Superior temporal gyrus (tissue), 1 donor: ENCODE measurements at regions not wholly inside any gene's neighbourhood (a gene's known extent, or its start where the extent isn't known, plus 50 kb on each side); places are given as distances from the start of the nearest gene placed in this dataset.
"Not testable (repeated sequence)": the region's sequence is repeated elsewhere in the genome, so short reads cannot be mapped to it uniquely, and the experiment has no call there.

Experiments
- DNase-seq: peaks from one replicate; pipeline ENCODE4 v3.0.0-alpha.2; 2016; ENCODE audit errors: extremely low spot score

DNA sequence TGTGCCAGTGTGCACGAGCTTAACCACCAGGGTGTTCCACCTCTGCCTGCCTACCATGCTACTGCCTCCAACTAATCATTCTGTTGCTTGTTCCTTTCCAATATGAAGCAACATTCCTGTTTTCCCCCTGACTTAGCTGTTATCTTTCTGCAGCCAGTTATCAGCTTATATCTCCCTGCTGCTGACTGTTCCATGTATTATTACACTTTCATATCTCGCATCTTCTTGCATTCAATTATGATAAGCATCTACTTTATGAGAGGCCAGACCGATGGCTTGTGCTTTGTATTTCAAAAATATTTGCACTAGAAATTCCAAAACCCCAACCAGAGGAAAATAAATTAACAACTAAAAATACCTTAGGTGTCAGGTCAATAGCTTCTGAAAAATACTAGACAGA lies 394.0 kb upstream of the BRINP1 start:
- no peak for DNase-seq

DNA sequence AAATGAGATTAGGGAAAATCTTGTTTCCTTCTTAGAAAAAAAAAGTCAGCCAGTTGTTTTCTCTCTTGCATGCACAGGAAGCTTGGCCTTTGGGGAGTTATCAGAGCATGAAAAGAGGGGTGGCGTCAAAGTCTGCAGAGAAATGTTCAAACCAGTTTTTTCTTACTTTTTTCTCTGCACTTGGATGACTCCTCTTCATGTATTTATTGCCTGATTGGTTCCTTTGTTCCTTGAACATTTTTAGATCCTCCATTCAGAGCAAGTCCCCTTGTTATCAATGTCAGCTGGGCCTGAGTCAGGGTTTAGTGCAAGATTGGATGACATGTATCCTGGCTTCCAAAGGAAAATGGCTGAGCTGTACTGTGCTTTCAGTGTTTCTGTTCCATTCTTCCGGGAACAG lies 392.6 kb upstream of the BRINP1 start:
- DNase-seq = no peak

DNA sequence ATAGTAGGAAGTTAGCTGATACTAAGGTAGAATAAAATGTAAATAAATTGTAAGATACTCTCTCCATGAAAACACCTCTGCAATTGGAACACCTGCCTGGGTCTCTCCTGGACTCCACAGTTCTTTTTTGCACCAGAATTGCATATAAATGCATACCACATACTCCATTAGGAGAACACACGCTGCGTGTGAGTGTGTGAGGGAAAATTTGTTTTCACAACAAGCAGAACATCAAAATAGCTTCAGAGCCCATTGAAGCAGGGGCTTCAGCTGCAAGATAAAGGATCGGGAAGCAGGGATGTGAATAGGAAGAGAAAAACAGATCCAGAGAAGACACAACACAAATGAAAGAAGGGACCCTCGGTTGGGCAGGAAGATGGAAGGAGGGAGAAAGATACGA lies 389.8 kb upstream of the BRINP1 start:
- no peak for DNase-seq

DNA sequence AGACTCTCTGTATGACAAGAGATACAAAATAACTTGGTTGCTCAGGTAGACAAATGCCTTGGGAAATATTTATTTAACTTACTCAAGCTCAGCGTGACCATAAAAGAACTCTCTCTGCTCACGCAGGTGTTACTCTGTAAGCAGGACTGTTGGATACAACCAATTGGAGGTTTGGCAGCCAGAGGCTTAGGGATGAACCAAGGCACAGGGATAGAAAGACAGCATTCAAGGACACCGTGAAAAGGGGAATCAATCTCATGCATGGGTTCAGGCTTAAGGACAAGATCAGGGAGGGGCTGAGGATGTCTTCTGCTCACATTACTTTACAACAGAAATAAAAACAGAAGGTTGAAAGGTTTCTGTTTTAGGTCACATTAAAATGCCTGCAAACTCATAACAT lies 389.0 kb upstream of the BRINP1 start:
- DNase-seq = no peak

DNA sequence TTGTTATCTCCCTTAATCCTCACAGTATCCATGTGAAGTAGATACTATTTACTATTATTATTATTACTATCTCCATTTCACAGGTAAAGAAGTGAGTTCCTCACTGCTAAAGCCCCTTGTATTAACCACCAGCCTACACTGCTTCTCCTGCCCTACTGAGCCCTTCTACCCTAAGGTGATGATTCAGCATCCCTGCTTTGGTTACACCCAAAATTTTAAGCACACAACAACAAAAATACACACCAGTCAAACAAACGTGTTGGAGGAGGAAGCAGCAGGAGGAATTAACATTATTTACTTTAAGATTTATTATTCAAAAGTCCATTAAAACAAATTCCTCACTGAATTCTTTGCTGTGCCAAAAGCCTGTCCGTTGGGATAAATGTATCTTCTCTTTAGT lies 370.2 kb upstream of the BRINP1 start:
- no peak for DNase-seq

DNA sequence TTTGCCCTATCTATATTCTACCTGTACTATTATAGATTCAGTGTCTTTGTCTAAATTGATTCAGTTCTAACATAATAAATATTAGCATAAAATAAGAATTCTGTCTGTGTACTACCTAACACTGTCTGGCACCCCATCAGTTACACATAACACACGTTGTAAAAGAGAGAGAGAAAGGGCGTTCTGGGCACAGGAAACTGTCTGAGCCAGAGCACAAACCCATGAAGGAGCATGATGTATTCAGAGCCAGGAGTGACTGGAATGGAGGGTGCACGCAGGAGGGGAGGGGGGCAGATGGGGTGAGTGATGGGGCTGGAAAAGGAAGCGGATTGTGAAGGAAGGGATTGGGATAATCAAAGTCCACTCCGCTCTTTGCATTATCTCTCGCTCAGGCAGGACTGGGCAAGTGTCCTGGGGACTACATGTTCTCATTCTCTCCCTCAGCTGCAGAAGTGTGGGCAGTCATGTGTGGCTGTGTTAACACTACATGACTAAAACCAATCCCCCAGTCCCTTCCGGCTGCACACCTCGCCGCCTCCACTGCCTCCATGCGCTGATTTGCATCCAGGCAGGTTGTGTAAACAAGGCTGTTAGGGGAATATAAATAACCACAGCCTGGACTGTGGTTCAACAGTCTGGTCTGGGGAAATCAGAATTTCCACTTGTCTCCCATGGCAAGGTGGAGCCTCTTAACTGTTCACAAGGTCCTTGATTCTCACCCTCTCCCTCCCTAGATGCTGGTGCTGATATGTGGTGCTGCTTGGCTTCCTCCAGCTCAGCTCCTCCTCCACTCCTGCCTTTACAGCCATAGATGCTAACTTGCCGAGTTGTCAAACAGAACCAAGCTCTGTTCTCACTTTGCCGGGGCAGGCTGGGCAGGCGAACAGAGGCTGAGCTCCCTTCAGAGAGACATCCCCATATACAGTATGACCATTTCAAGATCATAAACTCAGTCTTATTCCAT lies 367.5 kb upstream of the BRINP1 start:
- DNase-seq = peak; percentile 33

DNA sequence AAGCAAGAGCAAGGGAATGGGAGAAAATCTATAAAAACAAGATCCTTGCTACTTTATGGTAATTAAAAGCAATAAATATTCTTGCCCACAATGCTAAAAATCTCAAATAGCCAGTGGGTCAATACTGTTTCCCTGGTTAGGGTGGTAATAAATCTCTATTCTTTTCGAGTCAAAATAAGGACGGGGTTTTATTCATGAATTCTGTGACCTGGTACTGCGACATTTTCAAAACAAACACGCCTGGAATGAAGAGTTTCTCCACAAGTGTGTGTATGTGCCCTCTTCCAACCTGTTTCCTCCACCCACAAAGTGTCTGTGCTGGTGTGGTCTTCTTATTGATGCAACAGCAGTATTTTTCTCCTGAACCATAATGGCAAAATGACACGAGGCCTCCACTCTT lies 358.8 kb upstream of the BRINP1 start:
- DNase-seq = no peak

DNA sequence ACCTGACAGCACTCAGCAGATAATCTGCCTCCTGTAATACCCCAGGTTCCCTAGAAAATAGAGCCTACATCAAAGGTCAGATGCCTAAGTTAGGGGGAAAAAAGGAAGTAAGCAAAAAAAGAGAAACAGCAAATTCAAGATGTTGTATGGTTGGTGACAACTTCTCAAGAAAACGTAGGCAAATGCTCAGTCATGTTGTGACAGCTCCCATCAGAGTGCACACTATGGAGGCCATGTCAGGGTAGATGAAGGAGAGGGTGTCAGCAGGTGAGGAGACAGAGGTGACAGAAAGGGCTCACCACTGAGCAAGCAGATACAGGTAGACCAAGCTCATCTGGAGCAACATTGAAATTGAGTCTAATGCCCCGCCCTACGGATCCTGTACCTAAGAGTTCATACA lies 356.8 kb upstream of the BRINP1 start:
- DNase-seq = no peak

DNA sequence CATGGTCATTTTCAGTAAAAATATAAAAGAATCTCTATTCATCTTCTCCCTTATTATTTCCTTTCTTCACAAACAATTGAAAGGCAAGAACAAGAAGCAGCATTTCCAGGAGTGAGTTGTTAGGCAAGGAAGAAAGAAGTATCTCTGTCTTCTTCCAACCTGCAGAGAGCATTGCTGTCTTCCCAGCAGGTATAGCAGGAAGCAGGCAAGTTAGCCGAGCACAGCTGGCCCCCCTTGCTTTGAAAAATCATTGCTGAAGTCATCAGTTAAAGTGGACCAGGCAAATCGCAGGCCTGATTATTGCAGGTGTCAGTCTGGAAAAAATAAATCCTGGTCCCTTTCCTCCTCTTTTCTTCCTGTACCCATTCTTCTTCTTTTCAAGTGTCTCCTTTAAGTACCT lies 353.1 kb upstream of the BRINP1 start:
- DNase-seq = no peak

DNA sequence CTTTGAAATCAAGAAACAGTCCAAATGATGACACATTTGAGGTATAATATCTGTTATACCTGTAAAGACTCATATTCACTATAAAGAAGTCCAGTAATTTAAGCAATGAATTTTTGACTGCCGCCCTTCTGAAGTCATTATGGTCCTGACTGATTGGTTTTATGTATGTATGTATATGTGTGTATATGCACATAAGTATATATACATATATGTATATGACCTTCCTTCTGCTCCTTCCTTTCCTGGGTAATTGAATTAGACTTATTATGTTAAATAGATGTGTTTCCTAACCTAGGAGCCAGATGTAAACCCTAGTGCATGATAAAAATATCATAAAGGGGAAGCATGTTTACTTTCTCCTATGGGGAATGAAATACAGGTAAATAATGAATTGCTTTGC lies 343.1 kb upstream of the BRINP1 start:
- DNase-seq = no peak

DNA sequence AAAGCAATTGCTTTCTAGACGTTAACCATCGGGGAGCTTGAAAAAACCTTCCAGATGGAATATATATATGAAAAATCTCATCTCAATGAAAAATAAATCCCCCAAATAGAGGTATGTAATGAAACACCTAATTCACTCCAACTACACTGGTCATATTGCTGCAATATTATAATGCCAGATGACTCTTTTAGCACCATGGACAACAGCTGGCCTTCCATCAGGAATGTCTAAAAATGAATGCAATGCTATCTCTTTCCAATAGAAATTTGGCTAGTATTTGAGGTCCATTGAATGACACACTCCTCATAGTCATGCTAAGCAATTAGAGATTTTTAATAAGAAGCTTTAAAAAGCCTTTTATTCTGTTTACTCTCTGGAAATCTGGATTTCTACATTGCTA lies 340.2 kb upstream of the BRINP1 start:
- no peak for DNase-seq

DNA sequence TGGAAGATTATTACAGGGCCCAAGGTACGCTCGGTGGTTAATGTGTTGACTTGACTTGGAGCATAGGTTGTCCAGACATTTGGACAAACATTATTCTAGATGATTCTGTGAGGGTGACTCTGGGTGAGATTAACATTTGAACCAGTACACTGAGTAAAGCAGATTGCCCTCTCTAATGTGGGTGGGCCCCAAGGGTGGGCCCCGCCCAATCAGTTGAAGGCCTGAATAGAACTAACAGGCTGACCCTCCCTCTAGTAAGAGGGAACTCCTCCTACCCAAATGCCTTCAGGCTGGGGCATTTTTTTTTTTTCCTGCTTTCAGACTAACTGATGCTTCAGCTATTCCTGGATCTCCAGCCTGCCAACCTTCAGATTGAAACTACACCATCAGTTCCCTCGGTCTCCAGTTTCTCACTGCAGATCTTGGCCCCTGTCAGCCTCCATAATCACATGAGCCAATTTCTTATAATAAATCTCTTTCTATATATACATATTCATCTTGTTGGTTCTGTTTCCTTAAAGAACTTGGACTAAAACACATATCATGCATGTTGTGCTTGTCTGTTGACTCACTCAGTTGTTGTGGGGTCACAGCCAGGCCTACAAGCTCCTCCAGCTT lies 338.1 kb upstream of the BRINP1 start:
- DNase-seq = no peak

DNA sequence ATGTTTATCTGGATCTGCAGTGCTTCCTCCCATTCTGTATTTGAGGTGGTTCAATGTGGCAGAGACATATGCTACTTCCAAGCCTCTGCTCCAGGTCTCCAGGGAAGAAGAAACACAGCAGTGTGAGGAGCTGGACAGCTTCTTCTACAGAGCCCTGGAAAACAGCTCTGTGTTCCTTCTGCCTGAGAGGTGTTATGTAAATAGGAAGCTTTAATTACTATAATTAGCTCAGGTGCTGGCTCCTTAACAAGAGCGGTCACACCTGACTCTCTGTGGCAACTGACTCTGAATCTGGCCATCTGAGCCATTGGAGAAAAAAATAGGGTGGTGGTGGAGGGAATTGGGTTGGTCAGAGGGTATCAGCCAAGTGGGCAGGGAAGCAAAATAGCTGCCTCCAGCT lies 332.4 kb upstream of the BRINP1 start:
- no peak for DNase-seq

DNA sequence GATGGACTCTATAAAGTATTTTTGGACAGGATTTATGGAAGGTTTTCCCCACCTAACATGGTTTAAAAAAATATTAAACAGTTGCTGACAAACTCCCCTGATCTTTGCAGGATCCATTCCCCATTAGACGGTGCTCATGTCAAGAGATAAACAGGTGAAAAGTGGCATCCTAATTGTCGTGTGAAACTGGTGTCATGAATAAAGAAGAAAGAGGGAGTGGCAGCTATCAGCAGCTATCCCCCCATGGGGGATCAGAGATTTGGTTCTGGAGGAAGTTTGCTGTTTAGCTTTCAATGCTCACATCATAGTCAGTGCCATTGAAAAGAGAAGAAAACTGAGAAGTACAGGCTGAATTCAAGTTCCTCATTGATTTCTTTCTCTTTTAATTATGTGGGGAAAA lies 329.3 kb upstream of the BRINP1 start:
- no peak for DNase-seq

DNA sequence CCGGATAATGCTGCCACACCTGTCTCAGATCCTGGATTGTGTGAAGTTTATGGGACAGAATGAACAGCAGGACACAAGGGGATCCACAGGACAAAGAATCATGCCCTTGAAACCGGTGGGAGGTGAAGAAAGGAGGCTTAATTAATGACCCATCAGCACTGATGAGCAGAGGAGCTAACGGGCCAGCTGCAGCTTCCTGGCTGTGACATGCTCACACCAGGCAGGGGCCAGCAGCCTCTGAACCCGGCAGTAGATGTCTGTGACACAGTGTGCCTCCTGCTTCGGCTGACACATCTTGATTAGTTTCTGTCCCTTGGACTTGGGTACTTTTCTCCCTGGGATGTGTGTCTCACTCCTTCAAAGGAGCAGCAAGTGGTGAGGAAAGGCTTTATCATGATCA lies 328.8 kb upstream of the BRINP1 start:
- no peak for DNase-seq

DNA sequence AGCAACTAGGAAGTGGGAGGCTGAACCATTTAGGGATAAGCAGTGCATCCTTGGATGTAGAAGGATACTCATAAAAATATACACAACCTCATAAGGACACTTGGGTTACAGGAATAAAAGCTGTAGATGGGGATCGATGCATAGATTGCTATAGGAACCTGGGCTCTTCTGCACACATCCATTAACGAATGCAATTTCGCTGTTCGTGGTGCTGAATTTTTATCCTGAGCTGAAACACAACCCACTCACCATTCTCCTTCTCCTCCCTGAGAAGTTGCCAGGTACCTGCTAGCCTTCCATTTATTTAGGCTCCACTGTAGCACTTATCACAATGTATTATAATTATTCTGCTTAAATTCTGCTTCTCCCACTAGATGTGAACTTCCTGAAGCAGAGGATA lies 320.6 kb upstream of the BRINP1 start:
- peak; percentile 33 for DNase-seq

DNA sequence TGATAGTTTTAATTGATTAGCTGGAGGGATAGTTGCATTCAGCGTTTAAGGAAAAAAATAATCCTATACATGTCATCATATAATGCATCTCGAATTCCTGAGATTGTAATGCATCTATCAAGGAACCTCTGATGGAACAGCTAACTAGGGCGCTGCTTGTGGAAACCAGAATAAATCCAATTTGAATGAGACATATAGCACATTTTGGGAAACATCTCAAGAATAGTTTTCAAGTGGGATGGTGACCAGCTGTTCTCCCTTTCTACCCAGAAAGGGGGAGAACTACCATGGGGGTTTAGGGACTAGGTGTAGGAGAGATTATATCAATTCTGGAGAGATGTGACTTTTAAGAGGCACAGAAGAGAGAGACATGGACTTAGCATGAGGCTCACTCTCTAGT lies 319.3 kb upstream of the BRINP1 start:
- DNase-seq = peak; percentile 62

DNA sequence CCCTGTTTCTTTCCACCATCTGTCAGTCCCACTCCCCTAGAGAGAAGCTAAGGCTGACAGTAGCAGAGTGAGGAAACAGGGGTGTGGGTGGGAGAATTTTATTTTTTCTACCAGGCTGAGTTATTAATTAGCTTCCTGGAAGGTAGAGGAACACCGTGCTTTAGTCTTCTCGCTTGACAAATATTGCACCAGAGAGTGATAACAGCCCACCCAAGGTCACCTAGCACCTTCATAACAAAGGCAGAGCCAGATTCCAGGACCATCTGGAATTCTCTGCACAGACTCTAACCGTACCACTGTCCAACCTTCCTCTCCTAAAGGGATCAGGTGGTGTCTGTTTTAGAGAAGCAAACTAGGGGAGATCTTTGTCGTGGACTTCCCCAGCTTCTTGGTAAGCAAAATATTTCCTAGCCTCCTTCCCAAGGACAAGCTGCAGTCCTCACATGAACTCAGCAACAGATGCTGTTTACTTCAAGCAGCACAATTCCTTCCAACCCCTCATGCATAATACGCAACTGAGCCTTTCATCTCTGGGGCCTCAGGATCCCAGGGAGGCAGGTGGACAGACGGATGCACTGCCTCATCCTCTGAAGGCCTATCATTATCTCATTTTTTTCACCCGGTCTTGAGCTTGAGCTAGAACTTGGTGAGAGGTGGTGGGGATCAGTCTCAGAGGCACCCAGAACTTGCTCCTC lies 308.7 kb upstream of the BRINP1 start:
- no peak for DNase-seq

DNA sequence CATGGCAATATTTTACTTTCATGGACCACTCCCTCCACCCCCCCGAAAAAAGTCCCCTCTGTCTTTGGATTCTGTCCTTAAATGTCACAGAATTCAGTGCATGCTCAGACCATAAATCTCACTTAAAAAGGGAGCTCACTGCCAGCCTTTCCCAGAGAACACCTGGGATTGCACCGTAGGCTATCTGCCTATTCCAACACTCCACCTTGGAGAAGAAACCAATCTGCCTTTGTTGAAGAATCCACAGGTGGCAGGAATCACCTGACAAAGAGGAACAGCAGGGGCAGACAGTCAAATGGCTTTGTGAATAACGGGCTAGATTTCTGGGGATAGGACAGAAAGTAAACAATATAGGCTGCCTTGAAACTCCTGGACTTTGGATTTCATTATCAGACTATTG lies 306.7 kb upstream of the BRINP1 start:
- no peak for DNase-seq

DNA sequence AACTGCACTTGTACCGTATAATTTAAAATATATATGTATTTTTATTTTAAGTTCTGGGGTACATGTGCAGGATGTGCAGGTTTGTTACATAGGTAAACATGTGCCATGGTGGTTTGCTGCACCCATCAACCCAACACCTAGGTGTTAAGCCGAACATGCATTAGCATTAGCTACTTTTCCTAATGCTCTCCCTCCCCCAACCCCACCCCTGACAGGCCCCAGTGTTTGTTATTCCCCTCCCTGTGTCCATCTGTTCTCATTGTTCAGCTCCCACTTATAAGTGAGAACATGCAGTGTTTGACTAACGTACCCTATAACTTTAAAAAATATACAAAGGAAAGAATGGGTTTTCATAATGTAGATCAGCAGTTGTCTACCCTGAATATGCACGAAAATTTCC lies 303.5 kb upstream of the BRINP1 start:
- DNase-seq = not testable (repeated sequence)

DNA sequence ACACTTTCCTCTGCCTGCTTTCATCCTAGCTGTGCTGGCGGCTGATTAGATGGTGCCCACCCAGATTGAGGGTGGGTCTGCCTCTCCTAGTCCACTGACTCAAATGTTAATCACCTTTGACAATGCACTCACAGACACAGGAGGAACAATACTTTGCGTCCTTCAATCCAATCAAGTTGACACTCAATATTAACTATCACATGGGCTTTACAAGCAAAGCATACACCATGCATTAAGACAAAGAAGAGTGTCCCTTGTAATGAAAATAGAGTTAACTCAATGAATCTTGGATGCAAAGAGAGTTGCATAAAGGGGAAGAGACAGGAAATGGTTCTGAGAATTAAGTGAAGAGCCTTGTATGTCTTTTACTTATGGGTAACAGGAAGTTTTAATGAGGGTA lies 298.7 kb upstream of the BRINP1 start:
- DNase-seq = no peak

DNA sequence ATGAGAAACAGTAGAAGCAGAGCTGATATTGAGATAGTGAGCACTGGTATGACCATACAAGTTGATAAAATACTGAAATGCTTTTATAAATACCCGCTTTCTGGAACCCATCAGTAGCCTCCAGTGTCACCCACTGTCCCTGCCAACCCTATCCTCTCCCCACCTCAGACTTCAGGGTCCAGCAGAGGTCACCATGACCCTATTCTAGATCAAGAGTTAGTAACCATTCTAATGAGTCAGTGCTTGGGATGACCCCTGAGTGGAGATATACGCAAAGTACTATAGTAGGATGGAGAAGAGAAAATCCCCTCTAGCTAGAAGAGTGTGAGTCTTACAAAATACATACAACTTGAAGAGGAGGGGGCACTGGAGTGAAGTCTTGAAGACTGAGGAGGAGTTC lies 297.9 kb upstream of the BRINP1 start:
- no peak for DNase-seq

DNA sequence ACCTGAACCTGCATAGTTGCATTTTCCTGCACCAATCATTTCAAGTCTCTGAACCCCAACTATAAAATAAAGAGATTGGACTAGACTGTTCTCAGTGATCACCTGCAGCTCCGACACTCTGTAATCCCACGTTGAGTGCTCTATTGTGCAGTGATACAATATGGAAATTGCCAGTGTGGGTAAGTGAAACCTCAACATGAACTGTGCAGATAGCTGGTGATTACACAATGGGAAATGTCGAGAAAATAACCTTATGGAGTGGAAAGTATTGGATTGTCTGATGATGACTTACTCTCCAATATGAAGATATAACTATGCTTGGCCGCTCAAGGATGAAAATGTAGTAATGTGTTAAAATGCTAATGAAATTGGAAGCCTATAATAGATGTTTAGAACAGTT lies 293.1 kb upstream of the BRINP1 start:
- DNase-seq = no peak
